ENCODE measurements at regions not wholly inside any gene's neighbourhood (a gene's known extent, or its start where the extent isn't known, plus 50 kb on each side); places are given as distances from the start of the nearest gene placed in this dataset.

GRCh38 chr6:140475086-140475485, 1100.6 kb upstream of the CITED2 start:
- DNase-seq (ENCODE audit: low read depth): no peak
- TF ChIP-seq POLR2A (IDR thresholded peaks at IDR 0.05; ENCODE audit: extremely low read depth, insufficient read length): no peak
- no peak overlapping the region for H3K4me3 ChIP-seq (ENCODE audit: low read depth, low read length)

GRCh38 chr6:140464720-140465119, 1090.3 kb upstream of the CITED2 start:
- DNase-seq (ENCODE audit: low read depth): no peak
- no peak overlapping the region for H3K4me3 ChIP-seq (ENCODE audit: low read depth, low read length)
- TF ChIP-seq POLR2A (IDR thresholded peaks at IDR 0.05; ENCODE audit: extremely low read depth, insufficient read length): no peak
- TF ChIP-seq CTCF (IDR thresholded peaks at IDR 0.05; ENCODE audit: low read depth, low read length): no peak
- no peak for TF ChIP-seq MYC (IDR thresholded peaks at IDR 0.05; ENCODE audit: low read depth, low read length)
- no peak for TF ChIP-seq MAX (IDR thresholded peaks at IDR 0.05; ENCODE audit: low read depth, low read length)

- H3K4me3 ChIP-seq (ENCODE audit: low read depth, low read length): no peak overlapping the region
- TF ChIP-seq MYC (IDR thresholded peaks at IDR 0.05; ENCODE audit: low read depth, low read length) (no peak), POLR2A (IDR thresholded peaks at IDR 0.05; ENCODE audit: extremely low read depth, insufficient read length) (no peak), CTCF (IDR thresholded peaks at IDR 0.05; ENCODE audit: low read depth, low read length) (no peak), MAX (IDR thresholded peaks at IDR 0.05; ENCODE audit: low read depth, low read length) (no peak)
- DNase-seq (ENCODE audit: low read depth): no peak
Measured at GRCh38 chr6:140463312-140463710, 1088.9 kb upstream of the CITED2 start.

- no peak overlapping the region for H3K4me3 ChIP-seq (ENCODE audit: low read depth, low read length)
- no peak for TF ChIP-seq MYC (IDR thresholded peaks at IDR 0.05; ENCODE audit: low read depth, low read length)
- TF ChIP-seq CTCF (IDR thresholded peaks at IDR 0.05; ENCODE audit: low read depth, low read length): no peak
- TF ChIP-seq MAX (IDR thresholded peaks at IDR 0.05; ENCODE audit: low read depth, low read length): no peak
- TF ChIP-seq POLR2A (IDR thresholded peaks at IDR 0.05; ENCODE audit: extremely low read depth, insufficient read length): no peak
- DNase-seq (ENCODE audit: low read depth): peak; percentile 48
Measured at GRCh38 chr6:140462453-140463311, 1088.2 kb upstream of the CITED2 start.

GRCh38 chr6:140462076-140462452, 1087.6 kb upstream of the CITED2 start:
- TF ChIP-seq POLR2A (IDR thresholded peaks at IDR 0.05; ENCODE audit: extremely low read depth, insufficient read length) (no peak), CTCF (IDR thresholded peaks at IDR 0.05; ENCODE audit: low read depth, low read length) (no peak), MYC (IDR thresholded peaks at IDR 0.05; ENCODE audit: low read depth, low read length) (no peak), MAX (IDR thresholded peaks at IDR 0.05; ENCODE audit: low read depth, low read length) (no peak)
- H3K4me3 ChIP-seq (ENCODE audit: low read depth, low read length): no peak overlapping the region
- DNase-seq (ENCODE audit: low read depth): no peak

- no peak for DNase-seq (ENCODE audit: low read depth)
- no peak overlapping the region for H3K4me3 ChIP-seq (ENCODE audit: low read depth, low read length)
- TF ChIP-seq CTCF (IDR thresholded peaks at IDR 0.05; ENCODE audit: low read depth, low read length) (no peak), MYC (IDR thresholded peaks at IDR 0.05; ENCODE audit: low read depth, low read length) (no peak), MAX (IDR thresholded peaks at IDR 0.05; ENCODE audit: low read depth, low read length) (no peak), POLR2A (IDR thresholded peaks at IDR 0.05; ENCODE audit: extremely low read depth, insufficient read length) (no peak)
Measured at GRCh38 chr6:140460267-140460666, 1085.8 kb upstream of the CITED2 start.
